ENCODE measurements at regions not wholly inside any gene's neighbourhood (a gene's known extent, or its start where the extent isn't known, plus 50 kb on each side); places are given as distances from the start of the nearest gene placed in this dataset.
"Not testable (repeated sequence)": the region's sequence is repeated elsewhere in the genome, so short reads cannot be mapped to it uniquely, and the experiment has no call there.

DNA sequence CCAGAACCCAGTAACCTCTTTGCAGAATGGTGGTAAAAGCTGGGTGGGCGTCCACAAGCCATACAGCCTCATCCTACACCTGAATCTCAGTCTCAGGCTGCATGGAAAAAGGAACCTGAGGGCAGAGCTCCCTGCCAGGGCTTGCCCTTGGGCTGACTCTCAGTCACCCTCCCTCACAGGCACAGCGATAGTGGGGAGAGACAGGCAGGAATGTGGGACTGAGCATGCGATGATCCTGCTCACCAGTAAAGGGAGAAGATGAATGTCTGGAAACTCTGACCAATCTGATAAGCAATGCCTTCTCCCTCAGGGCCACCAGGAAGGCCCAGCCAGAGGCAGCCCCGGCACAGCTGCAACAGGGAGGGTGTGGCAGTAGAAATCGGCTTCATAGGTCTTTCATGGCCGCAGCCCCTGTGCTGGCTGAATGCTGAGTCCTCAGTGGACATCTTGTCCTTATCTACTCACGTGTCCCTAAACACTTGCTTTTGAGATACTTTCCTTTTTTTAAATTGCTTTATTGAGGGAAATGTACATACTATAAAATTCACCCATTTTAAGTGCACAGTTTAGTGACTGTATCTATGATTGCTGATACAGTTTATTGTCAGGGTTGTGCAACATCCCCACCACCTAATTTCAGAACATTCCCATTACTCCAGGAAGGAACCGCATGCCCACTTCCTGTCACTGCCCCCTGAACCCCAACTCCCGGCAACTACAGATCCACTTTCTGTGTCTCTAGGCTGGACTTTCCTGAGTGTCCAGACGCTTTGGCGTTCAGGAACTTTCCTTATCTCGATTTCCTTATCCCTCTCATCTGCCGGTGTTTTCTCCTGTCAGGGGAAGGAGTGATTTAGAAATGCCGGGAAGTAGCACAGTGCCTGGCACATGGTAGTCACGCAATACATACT lies 258.1 kb downstream of the PCNX1 start:
- H3K27me3 Mint-ChIP-seq, result no peaks in the 10 kb centered on the region
- H3K27ac Mint-ChIP-seq (ENCODE audit: low read depth), result no peak overlapping the region
- H3K36me3 Mint-ChIP-seq (ENCODE audit: insufficient read depth), result no peaks in the 10 kb centered on the region
- H3K4me1 Mint-ChIP-seq, result peaks cover 19% of the 10 kb centered on the region
- H3K9me3 Mint-ChIP-seq, result no peaks in the 10 kb centered on the region
- no peak for ATAC-seq (replicated peaks; ENCODE audit: extremely low read depth, poor library complexity, severe bottlenecking)
- no peak overlapping the region for H3K4me3 Mint-ChIP-seq
- DNase-seq (ENCODE audit: low spot score in 2 of 2), result no peak

DNA sequence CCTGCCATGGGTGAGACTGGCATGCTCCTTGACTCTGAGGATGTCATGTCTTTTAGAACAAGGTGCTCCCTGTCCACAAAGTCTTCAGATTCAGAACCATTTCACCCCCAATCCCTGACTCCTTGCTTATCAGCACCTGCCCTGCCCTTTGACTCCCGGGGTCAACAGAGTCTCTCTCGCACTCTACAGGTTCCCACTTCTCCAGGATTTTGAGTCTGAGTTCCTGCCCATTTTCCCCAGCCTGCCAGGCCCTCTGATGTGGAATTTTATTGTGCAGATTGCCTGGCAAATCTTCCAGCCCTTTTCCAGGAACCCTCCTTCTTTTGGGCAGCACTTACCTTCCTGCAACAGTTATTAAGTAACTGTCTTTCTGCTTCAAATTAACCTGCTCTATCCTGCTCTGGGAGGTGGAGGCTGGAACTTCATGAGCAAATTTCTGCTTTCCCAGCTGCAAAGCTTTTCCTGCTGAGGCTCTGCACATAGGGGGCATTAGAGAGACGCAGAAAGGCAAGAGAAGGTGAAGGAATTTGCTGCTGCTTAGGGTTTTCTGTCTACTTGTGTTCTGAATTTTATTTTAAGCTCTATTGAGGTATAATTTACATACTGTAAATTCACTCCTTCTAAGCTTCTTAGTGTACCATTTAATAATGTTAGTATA lies 259.1 kb downstream of the PCNX1 start:
- ATAC-seq (replicated peaks; ENCODE audit: extremely low read depth, poor library complexity, severe bottlenecking), result no peak
- H3K4me1 Mint-ChIP-seq, result peaks cover 19% of the 10 kb centered on the region
- no peak overlapping the region for H3K27ac Mint-ChIP-seq (ENCODE audit: low read depth)
- no peaks in the 10 kb centered on the region for H3K36me3 Mint-ChIP-seq (ENCODE audit: insufficient read depth)
- DNase-seq (ENCODE audit: low spot score in 2 of 2), result no peak
- H3K9me3 Mint-ChIP-seq, result no peaks in the 10 kb centered on the region
- H3K27me3 Mint-ChIP-seq, result no peaks in the 10 kb centered on the region
- no peak overlapping the region for H3K4me3 Mint-ChIP-seq

DNA sequence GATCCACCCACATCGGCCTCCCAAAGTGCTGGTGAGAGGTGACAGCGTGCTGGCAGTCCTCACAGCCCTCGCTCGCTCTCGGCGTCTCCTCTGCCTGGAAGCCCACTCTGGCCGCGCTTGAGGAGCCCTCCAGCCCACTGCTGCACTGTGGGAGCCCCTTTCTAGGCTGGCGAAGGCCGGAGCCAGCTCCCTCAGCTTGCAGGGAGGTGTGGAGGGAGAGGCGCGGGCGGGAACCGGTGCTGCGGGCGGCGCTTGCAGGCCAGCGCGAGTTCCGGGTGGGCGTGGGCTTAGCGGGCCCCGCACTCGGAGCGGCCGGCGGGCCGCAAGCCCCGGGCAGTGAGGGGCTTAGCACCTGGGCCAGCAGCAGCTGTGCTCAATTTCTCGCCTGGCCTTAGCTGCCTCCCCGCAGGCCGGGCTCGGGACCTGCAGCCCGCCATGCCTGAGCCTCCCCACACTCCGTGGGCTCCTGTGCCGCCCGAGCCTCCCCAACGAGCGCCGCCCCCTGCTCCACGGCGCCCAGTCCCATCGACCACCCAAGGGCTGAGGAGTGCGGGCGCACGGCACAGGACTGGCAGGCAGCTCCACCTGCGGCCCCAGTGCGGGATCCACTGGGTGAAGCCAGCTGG lies 260.2 kb downstream of the PCNX1 start:
- H3K27me3 Mint-ChIP-seq; ATAC-seq (replicated peaks; ENCODE audit: extremely low read depth, poor library complexity, severe bottlenecking); H3K9me3 Mint-ChIP-seq; H3K36me3 Mint-ChIP-seq (ENCODE audit: insufficient read depth); DNase-seq (ENCODE audit: low spot score in 2 of 2); H3K27ac Mint-ChIP-seq (ENCODE audit: low read depth): not testable (repeated sequence)
- Mint-ChIP-seq H3K4me3 (peak overlapping the region; percentile 81), H3K4me1 (peaks cover 19% of the 10 kb centered on the region)

DNA sequence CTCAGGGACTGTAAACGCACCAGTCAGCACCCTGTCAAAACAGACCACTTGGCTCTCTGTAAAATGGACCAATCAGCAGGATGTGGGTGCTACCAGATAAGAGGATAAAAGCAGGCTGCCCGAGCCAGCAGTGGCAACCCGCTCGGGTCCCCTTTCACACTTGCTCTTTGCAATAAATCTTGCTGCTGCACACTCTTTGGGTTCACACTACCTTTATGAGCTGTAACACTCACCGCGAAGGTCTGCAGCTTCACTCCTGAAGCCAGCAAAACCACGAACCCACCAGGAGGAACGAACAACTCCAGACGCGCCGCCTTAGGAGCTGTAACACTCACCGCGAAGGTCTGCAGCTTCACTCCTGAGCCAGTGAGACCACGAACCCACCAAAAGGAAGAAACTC lies 260.9 kb downstream of the PCNX1 start:
- Mint-ChIP-seq H3K27ac (ENCODE audit: low read depth) (peak overlapping the region; percentile 68), H3K4me1 (peaks cover 19% of the 10 kb centered on the region), H3K4me3 (peak overlapping the region; percentile 81)
- not testable (repeated sequence) for H3K9me3 Mint-ChIP-seq; H3K36me3 Mint-ChIP-seq (ENCODE audit: insufficient read depth); H3K27me3 Mint-ChIP-seq
- ATAC-seq (replicated peaks; ENCODE audit: extremely low read depth, poor library complexity, severe bottlenecking) (peak; percentile 73), DNase-seq (ENCODE audit: low spot score in 2 of 2) (peak in 1 of 2 donors; percentile 31)

DNA sequence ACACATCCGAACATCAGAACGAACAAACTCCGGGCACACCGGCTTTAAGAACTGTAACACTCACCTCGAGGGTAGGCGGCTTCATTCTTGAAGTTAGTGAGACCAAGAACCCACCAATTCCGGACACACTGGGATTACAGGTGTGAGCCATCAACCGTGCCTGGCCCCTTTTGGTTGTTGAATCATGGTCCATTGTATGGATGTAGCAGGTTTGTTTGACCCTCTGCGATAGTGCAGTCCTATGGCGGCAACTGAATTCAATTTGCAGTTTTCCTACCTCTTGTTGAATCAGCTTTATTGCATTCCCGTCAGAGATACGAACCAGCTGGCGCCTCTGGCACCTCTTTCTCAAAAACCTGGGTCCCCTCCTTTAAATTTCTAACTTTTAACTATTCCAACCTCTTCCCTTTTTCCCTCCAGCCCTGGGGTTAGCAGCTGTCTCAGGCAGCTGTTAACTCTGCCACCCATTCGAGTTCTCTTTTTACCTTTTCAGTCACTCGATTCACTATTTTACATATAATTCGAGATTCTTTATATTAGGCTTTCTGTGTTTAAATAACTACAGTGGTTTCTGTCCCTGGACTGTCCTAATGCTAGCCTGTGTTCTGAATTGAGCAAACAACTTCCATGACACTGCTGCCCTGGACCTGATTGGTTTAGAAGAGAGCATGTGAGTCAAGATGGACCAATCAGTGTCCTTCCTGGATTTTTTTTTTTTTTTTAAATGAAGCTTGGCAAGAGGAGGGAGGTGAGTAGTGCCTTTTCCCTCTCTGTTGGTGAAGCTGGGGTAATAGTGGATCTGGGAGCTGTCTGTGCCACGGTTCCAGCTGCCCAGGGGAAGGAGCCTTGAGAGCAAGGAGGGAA lies 261.5 kb downstream of the PCNX1 start:
- no peak for DNase-seq (ENCODE audit: low spot score in 2 of 2)
- H3K27ac Mint-ChIP-seq (ENCODE audit: low read depth), result peak overlapping the region; percentile 68
- H3K4me3 Mint-ChIP-seq, result peak overlapping the region; percentile 81
- no peaks in the 10 kb centered on the region for H3K36me3 Mint-ChIP-seq (ENCODE audit: insufficient read depth)
- no peaks in the 10 kb centered on the region for H3K27me3 Mint-ChIP-seq
- ATAC-seq (replicated peaks; ENCODE audit: extremely low read depth, poor library complexity, severe bottlenecking), result peak; percentile 55
- no peaks in the 10 kb centered on the region for H3K9me3 Mint-ChIP-seq
- peaks cover 19% of the 10 kb centered on the region for H3K4me1 Mint-ChIP-seq

DNA sequence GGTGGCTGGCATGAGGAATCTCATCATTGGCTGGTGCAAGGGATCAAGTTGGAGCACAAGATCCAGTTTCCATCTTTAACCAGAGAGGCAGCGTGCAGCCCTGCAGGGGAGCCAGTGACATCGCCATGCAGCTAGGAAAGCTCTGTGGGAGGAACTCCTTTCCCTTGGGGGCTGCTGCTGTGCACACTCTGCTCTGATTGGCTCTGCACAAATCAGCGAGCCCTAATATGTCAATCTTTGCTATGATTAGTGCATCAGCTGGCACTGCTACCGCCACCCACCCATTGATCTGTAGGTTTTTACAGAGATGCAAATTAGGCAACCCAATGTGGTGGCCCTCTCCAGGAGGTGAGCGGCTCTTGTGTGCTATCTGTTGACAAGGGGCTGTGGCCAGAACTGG lies 262.6 kb downstream of the PCNX1 start:
- H3K4me1 Mint-ChIP-seq, result peaks cover 19% of the 10 kb centered on the region
- no peak for DNase-seq (ENCODE audit: low spot score in 2 of 2)
- H3K27ac Mint-ChIP-seq (ENCODE audit: low read depth), result no peak overlapping the region
- no peaks in the 10 kb centered on the region for H3K27me3 Mint-ChIP-seq
- no peaks in the 10 kb centered on the region for H3K36me3 Mint-ChIP-seq (ENCODE audit: insufficient read depth)
- ATAC-seq (replicated peaks; ENCODE audit: extremely low read depth, poor library complexity, severe bottlenecking), result no peak
- H3K4me3 Mint-ChIP-seq, result no peak overlapping the region
- no peaks in the 10 kb centered on the region for H3K9me3 Mint-ChIP-seq

DNA sequence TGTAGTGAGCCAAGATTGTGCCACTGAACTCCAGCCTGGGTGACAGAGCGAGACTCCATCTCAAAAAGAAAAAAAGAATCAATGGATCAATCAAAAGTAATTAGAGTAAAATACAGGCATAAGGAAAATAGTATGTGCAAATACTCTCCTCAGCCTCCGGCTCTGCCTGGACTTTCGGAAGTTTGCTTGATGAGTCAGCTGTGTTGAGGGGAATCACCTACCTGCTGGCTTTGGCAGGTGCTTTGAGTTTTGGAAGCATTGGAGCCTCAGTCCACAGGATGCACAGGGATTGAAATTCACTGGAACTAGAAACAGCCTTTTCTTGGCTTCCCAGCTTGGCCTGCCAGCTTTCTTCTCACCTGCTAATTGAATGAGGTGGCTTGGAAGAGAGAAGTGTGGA lies 268.2 kb downstream of the PCNX1 start:
- no peak for ATAC-seq (replicated peaks; ENCODE audit: extremely low read depth, poor library complexity, severe bottlenecking)
- no peak for DNase-seq (ENCODE audit: low spot score in 2 of 2)
- no peaks in the 10 kb centered on the region for H3K27me3 Mint-ChIP-seq
- H3K27ac Mint-ChIP-seq (ENCODE audit: low read depth), result no peak overlapping the region
- no peaks in the 10 kb centered on the region for H3K9me3 Mint-ChIP-seq
- peaks cover 2% of the 10 kb centered on the region for H3K36me3 Mint-ChIP-seq (ENCODE audit: insufficient read depth)
- H3K4me1 Mint-ChIP-seq, result no peaks in the 10 kb centered on the region
- no peak overlapping the region for H3K4me3 Mint-ChIP-seq

DNA sequence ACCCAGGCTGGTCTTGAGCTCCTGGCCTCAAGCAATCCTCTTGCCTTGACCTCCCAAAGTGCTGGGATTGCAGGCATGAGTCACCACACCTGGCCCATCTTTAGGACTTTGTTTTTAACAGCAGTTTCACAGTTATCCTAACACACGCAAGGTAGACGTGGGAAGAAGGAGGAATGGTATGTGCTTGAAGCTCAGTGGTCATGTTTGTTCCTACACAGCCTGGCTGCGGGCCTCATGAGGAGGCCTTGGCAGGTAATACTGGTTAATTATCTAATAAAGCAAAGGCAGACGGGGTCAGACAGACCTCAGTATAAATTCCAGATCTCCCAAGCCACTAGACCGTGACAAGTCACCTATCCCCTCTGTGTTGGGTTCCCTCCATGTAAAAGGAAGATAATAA lies 271.8 kb downstream of the PCNX1 start:
- ATAC-seq (replicated peaks; ENCODE audit: extremely low read depth, poor library complexity, severe bottlenecking), result no peak
- no peaks in the 10 kb centered on the region for H3K9me3 Mint-ChIP-seq
- H3K4me1 Mint-ChIP-seq, result no peaks in the 10 kb centered on the region
- H3K27ac Mint-ChIP-seq (ENCODE audit: low read depth), result no peak overlapping the region
- no peak overlapping the region for H3K4me3 Mint-ChIP-seq
- H3K27me3 Mint-ChIP-seq, result no peaks in the 10 kb centered on the region
- DNase-seq (ENCODE audit: low spot score in 2 of 2), result no peak
- peaks cover 2% of the 10 kb centered on the region for H3K36me3 Mint-ChIP-seq (ENCODE audit: insufficient read depth)

DNA sequence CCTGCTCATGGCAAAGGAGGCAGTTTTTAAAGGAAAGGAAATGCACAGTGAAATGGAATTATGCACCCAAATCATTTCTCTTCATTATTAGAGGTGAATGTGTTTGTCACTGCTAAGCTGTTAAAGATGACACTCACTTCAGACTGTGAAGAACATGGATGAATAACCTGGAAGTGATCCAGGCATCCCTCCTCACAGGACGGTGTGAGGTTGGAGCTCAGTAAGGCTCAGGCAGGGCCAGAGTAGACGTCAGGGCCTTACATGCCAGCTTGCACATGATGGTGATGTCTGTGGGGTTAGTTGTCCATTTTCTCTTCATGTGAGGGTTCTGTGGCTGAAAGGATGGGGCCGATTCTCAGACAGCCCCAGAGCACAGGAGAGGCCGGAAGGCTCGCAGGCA lies 273.1 kb downstream of the PCNX1 start:
- H3K4me3 Mint-ChIP-seq, result no peak overlapping the region
- no peaks in the 10 kb centered on the region for H3K27me3 Mint-ChIP-seq
- DNase-seq (ENCODE audit: low spot score in 2 of 2) (no peak), ATAC-seq (replicated peaks; ENCODE audit: extremely low read depth, poor library complexity, severe bottlenecking) (no peak)
- peaks cover 2% of the 10 kb centered on the region for H3K36me3 Mint-ChIP-seq (ENCODE audit: insufficient read depth)
- H3K4me1 Mint-ChIP-seq, result no peaks in the 10 kb centered on the region
- no peak overlapping the region for H3K27ac Mint-ChIP-seq (ENCODE audit: low read depth)
- H3K9me3 Mint-ChIP-seq, result no peaks in the 10 kb centered on the region

DNA sequence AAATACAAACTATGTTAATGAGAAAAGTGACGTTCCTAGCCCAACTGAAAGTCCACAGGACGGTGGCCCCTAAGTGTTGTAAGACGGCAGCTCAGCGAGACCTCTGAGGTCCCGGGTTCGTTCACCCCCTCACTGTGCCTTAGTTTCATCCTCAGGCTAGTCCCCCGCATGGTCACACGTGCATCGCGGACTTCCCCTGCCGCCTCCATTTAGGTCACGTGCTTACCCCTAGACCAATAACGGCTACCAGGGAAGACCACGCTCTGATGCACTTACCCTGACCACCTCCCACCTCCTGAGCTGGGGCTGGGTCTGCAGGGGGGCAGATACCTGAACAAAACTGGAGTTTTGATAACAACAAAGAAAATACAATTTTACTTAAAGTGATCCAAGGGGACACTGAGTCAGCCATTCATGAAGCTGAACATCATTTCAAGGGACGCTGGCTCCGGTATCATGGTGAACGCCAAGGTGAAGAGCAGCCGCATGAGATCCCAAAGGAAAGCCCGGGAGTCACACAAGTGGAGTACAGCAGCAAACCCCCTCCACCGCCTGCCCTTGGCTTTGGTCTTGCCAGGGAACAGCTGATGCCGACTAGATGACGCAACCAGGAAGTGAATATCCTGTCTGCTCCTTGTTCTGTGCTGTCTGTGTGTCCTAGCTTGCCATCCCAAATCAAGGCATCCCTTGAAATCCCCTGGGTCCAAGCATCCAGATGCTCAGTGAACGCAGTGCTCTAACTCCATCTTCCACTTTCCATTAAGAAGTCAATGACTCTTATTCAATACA lies 274.1 kb downstream of the PCNX1 start:
- Mint-ChIP-seq H3K4me3 (no peak overlapping the region), H3K9me3 (no peaks in the 10 kb centered on the region), H3K36me3 (ENCODE audit: insufficient read depth) (peaks cover 4% of the 10 kb centered on the region), H3K4me1 (no peaks in the 10 kb centered on the region), H3K27me3 (peaks cover 4% of the 10 kb centered on the region), H3K27ac (ENCODE audit: low read depth) (no peak overlapping the region)
- DNase-seq (ENCODE audit: low spot score in 2 of 2), result no peak
- ATAC-seq (replicated peaks; ENCODE audit: extremely low read depth, poor library complexity, severe bottlenecking), result no peak

DNA sequence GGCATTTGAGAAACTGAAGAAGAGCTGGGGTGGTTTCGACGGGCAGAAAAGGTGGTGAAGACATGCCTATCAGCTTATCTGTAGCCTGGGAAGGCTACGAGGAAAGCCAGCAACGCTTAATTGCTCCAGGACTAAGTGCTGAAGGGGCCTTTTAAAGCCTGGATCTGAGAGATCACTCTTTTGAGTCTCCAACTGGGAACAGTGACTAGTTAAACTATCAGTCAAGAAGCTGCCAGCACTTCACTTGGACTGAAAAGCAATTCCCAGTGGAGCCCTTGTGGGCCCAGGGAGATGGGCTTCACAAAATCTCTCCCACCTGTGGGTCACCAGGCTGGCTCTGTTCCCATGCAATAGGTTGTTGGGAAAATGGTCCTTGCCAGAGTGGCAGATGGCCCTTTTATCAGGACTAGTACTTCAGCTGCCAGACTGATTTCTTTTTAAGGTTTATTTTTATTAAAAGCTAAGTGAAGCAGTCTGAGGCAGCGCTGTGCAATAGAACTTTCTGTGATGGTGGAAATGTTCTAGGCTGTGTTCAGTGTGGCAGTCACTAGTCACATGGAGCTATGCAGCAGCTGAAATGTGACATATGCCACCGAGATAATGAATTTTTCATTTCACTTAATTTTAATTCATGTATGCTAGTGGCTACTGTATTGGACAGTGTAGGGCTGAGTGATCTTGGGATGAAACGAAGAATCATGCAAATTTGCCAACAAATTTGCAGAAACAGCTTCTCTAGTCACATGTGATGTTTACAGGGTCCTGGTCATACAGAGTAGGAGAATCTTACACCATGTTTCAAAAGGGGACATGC lies 276.8 kb downstream of the PCNX1 start:
- no peak overlapping the region for H3K4me3 Mint-ChIP-seq
- no peaks in the 10 kb centered on the region for H3K9me3 Mint-ChIP-seq
- peaks cover 5% of the 10 kb centered on the region for H3K36me3 Mint-ChIP-seq (ENCODE audit: insufficient read depth)
- DNase-seq (ENCODE audit: low spot score in 2 of 2) (no peak), ATAC-seq (replicated peaks; ENCODE audit: extremely low read depth, poor library complexity, severe bottlenecking) (no peak)
- H3K27me3 Mint-ChIP-seq, result peaks cover 10% of the 10 kb centered on the region
- no peak overlapping the region for H3K27ac Mint-ChIP-seq (ENCODE audit: low read depth)
- H3K4me1 Mint-ChIP-seq, result no peaks in the 10 kb centered on the region
